PC-9 (cell line): ENCODE measurements at regions not wholly inside any gene's neighbourhood (a gene's known extent, or its start where the extent isn't known, plus 50 kb on each side); places are given as distances from the start of the nearest gene placed in this dataset.

Experiments used
- BruUV-seq: library from RNA; stranded (reverse); fragments of 400-500 nt; replicated peaks from 2 replicates; lab custom pipeline; 2021; lab: Mats Ljungman, UMichigan
- CTCF ChIA-PET: fragments of 300-600 bp; sonication (Branson Sonifier 250); formaldehyde crosslinking; loops from one replicate; lab custom pipeline; 2022; ENCODE audit warnings: antibody characterized with exemption; lab: Charles Lee
- POLR2A ChIA-PET: fragments of 300-600 bp; sonication (Branson Sonifier 250); formaldehyde crosslinking; loops from one replicate; lab custom pipeline; 2022; ENCODE audit warnings: antibody characterized with exemption; ENCODE audit not compliant: unreplicated experiment; lab: Charles Lee
- DNase-seq, 2 experiments: peaks; one replicate each; pipeline versions ENCODE4 v3.0.0 to v3.0.0-alpha.2; 2015 to 2022; ENCODE audit warnings: mixed read lengths in 1 of 2
- H2AFZ ChIP-seq: fragments of 200-600 bp; sonication (generic); 2 replicates; pipeline ENCODE4 v1.8.1; 2017; ENCODE audit warnings: antibody characterized with exemption
- H3F3A ChIP-seq: fragments of 200-600 bp; sonication (generic); 2 replicates; pipeline ENCODE4 v1.8.1; 2017; ENCODE audit warnings: antibody characterized with exemption, mild to moderate bottlenecking, low read depth; ENCODE audit not compliant: insufficient read depth
- H3K27ac ChIP-seq: fragments of 200-600 bp; sonication (generic); 2 replicates; pipeline ENCODE4 v1.6.1; 2016; ENCODE audit warnings: mixed run types
- H3K27me3 ChIP-seq: fragments of 200-600 bp; sonication (generic); 2 replicates; pipeline ENCODE4 v1.6.1; 2016; ENCODE audit warnings: low read depth, mixed run types; ENCODE audit not compliant: insufficient read depth
- H3K36me3 ChIP-seq: fragments of 200-600 bp; sonication (generic); 2 replicates; pipeline ENCODE4 v1.6.1; 2016; ENCODE audit warnings: low read depth, mixed run types
- H3K4me1 ChIP-seq: fragments of 200-600 bp; sonication (generic); replicated peaks from 2 replicates; pipeline ENCODE4 v1.6.1; 2016; ENCODE audit warnings: mixed run types; ENCODE audit not compliant: insufficient read depth
- H3K4me2 ChIP-seq: fragments of 200-600 bp; sonication (generic); 2 replicates; pipeline ENCODE4 v1.6.1; 2017; ENCODE audit warnings: mixed run types
- H3K4me3 ChIP-seq: fragments of 200-600 bp; sonication (generic); 2 replicates; pipeline ENCODE4 v1.6.1; 2016; ENCODE audit warnings: mixed run types
- H3K79me2 ChIP-seq: fragments of 200-600 bp; sonication (generic); 2 replicates; pipeline ENCODE4 v1.6.1; 2017; ENCODE audit warnings: low read depth, mixed run types
- H3K9me2 ChIP-seq: fragments of 200-600 bp; sonication (generic); 2 replicates; pipeline ENCODE4 v1.8.1; 2017; ENCODE audit warnings: mild to moderate bottlenecking; ENCODE audit not compliant: insufficient read depth
- H3K9me3 ChIP-seq: fragments of 200-600 bp; sonication (generic); 2 replicates; pipeline ENCODE4 v1.8.1; 2016; ENCODE audit warnings: low read depth; ENCODE audit not compliant: insufficient read depth
- H4K20me1 ChIP-seq: fragments of 200-600 bp; sonication (generic); 2 replicates; pipeline ENCODE4 v1.8.1; 2017; ENCODE audit not compliant: insufficient read depth
- CTCF ChIP-seq: fragments of 200-600 bp; sonication (generic); conservative IDR thresholded peaks from 2 replicates; pipeline ENCODE4 v1.6.1; 2017; ENCODE audit warnings: mixed run types, antibody characterized with exemption, mild to moderate bottlenecking, moderate library complexity
- EZH2 ChIP-seq: fragments of 200-600 bp; sonication (generic); IDR thresholded peaks from 2 replicates; pipeline ENCODE4 v1.8.0; 2017; ENCODE audit warnings: antibody characterized with exemption, low read depth
- intact Hi-C: fragments of 100-400 bp; cut with micrococcal nuclease; formaldehyde crosslinking; loops from one replicate; pipeline ENCODE4 v1.10.0; 2022; ENCODE audit not compliant: unreplicated experiment

GRCh38 chr4:53854991-53855568 lies 209.3 kb downstream of the CHIC2 start:
- no peak for DNase-seq
- no peaks in the 10 kb centered on the region for H4K20me1 ChIP-seq
- POLR2A ChIA-PET: no interaction called here
- no peak overlapping the region for H3K4me2 ChIP-seq
- H3K4me3 ChIP-seq: no peak overlapping the region
- H3F3A ChIP-seq: no peaks in the 10 kb centered on the region
- BruUV-seq: no TSS peak
- no peaks in the 10 kb centered on the region for H3K4me1 ChIP-seq
- H3K9me3 ChIP-seq: no peaks in the 10 kb centered on the region
- no peaks in the 10 kb centered on the region for H3K79me2 ChIP-seq
- no peaks in the 10 kb centered on the region for H3K9me2 ChIP-seq
- no peak overlapping the region for H3K27ac ChIP-seq
- no peak overlapping the region for H2AFZ ChIP-seq
- intact Hi-C loops: no loop called here
- no peak for TF ChIP-seq CTCF
- no peak for TF ChIP-seq EZH2
- no peaks in the 10 kb centered on the region for H3K36me3 ChIP-seq
- H3K27me3 ChIP-seq: no peaks in the 10 kb centered on the region
- CTCF ChIA-PET: no interaction called here

GRCh38 chr4:53852343-53852742 lies 212.1 kb downstream of the CHIC2 start:
- Histone ChIP-seq H3K27ac (no peak overlapping the region), H3K4me3 (no peak overlapping the region), H3K4me2 (no peak overlapping the region), H3K4me1 (no peaks in the 10 kb centered on the region), H3F3A (no peaks in the 10 kb centered on the region), H3K9me3 (no peaks in the 10 kb centered on the region), H3K79me2 (no peaks in the 10 kb centered on the region), H3K9me2 (no peaks in the 10 kb centered on the region), H4K20me1 (no peaks in the 10 kb centered on the region), H3K36me3 (no peaks in the 10 kb centered on the region), H3K27me3 (no peaks in the 10 kb centered on the region), H2AFZ (no peak overlapping the region)
- DNase-seq: no peak
- TF ChIP-seq EZH2 (no peak), CTCF (no peak)
- BruUV-seq: no TSS peak
- intact Hi-C loops: no loop called here
- POLR2A ChIA-PET: no interaction called here
- CTCF ChIA-PET: no interaction called here

GRCh38 chr4:53847965-53848364 lies 216.4 kb downstream of the CHIC2 start:
- no peak for DNase-seq
- Histone ChIP-seq H2AFZ (no peak overlapping the region), H3F3A (no peaks in the 10 kb centered on the region), H3K9me3 (no peaks in the 10 kb centered on the region), H3K27me3 (no peaks in the 10 kb centered on the region), H3K4me2 (no peak overlapping the region), H3K79me2 (no peaks in the 10 kb centered on the region), H3K27ac (no peak overlapping the region), H3K4me1 (no peaks in the 10 kb centered on the region), H3K4me3 (no peak overlapping the region), H3K9me2 (no peaks in the 10 kb centered on the region), H3K36me3 (no peaks in the 10 kb centered on the region), H4K20me1 (no peaks in the 10 kb centered on the region)
- CTCF ChIA-PET: no interaction called here
- intact Hi-C loops: no loop called here
- no TSS peak for BruUV-seq
- TF ChIP-seq CTCF (no peak), EZH2 (no peak)
- POLR2A ChIA-PET: no interaction called here
